Mononuclear cell (primary cell): ENCODE measurements at regions not wholly inside any gene's neighbourhood (a gene's known extent, or its start where the extent isn't known, plus 50 kb on each side); places are given as distances from the start of the nearest gene placed in this dataset.

Experiments
- H3K27me3 ChIP-seq: 2 replicates; pipeline ENCODE4 v1.6.0; 2011; ENCODE audit warnings: low read length, control low read depth; ENCODE audit not compliant: insufficient read depth
- H3K4me1 ChIP-seq: 2 replicates; pipeline ENCODE4 v1.5.1; 2011; ENCODE audit warnings: mild to moderate bottlenecking, low read length, control low read depth; ENCODE audit not compliant: insufficient read depth
- H3K4me3 ChIP-seq: 2 replicates; pipeline ENCODE4 v1.5.1; 2011; ENCODE audit warnings: mild to moderate bottlenecking, low read length, moderate library complexity
- H3K9me3 ChIP-seq: 2 replicates; pipeline ENCODE4 v1.5.1; 2011; ENCODE audit warnings: low read depth, mild to moderate bottlenecking, control low read depth, low read length

DNA sequence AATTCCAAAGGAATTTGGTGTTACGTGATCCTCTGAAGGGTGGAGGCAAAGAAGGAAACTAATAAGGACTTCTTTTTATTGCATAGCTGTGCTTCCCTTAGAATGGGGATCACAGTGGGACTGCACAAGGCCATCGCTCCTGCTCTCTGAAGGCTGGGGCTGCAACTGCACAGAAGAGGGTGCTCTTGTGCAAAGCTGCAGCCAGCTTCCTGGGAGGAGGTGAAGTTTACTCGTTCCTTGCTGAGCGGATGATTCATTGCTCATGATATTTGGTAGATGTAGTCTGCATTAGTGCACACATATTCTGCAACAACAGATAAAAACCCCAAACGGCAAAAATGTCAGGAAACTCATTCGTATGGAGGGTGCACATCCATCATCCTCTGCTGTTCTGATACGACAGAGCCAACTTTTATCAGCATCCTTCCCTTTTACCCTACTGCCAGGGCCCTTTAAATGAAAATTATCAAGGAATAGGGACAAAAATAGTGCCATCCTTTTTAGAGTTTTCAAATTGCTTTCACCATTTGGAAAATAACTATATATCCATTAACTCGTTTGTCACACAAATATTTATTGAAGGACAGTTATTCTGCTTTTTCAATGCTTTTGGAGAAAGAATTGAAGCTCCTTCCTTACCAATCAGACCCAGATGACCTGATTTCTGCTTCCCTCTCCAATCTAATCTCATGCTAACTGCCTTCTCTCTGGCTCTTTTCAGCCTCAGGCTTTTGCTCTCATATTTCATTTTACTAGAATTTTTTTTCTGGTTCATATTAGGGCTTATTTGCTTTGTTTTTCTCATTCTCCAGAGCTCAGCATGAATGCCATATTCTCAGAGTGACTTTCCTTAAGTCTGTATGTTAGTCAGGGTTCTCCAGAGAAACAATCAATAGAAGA, 263.6 kb downstream of the DUSP10 start:
- Histone ChIP-seq H3K4me3 (no peak overlapping the region), H3K9me3 (no peaks in the 10 kb centered on the region)

DNA sequence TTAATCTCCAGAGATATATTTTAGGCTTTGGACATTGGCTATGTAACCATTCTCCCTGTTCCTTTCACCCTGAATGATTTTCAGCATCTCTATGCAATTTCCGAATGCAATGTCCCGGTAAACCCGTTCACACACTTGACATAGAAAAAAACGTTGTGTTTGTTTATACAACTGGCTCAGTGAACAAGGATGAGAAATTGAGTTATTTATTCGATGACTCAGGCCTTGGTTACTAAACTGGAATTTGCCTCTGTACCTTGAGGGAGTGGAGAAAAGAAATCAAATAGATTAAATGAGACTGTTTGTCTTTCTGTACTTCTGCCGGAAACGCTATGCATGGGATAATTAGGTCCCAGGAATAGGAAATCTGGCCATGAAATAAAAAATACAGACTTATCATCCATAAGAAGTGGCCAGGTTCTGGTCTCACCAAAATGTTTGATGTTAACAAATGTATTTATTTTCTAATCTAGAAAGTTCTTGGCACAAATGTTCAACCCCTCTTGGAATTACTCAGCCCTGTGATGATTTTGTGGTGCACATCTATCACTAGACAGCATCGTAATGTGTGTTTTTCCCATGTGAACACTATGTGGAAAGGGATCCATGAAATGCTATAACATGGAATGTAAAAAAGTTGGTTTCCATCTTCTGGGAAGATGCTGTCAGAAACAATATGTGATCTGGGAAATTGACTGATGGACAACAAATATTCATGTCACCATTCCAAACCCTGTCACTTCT, 253.9 kb downstream of the DUSP10 start:
- Histone ChIP-seq H3K4me1 (no peaks in the 10 kb centered on the region), H3K27me3 (no peaks in the 10 kb centered on the region), H3K4me3 (no peak overlapping the region), H3K9me3 (no peaks in the 10 kb centered on the region)

More for the DNA sequence above, 263.6 kb downstream of the DUSP10 start:
- Histone ChIP-seq H3K27me3 (no peaks in the 10 kb centered on the region), H3K4me1 (no peaks in the 10 kb centered on the region)

- H3K9me3 ChIP-seq, result no peaks in the 10 kb centered on the region
- H3K4me1 ChIP-seq, result no peaks in the 10 kb centered on the region
- no peaks in the 10 kb centered on the region for H3K27me3 ChIP-seq
- no peak overlapping the region for H3K4me3 ChIP-seq
Measured at GRCh38 chr1:221488550-221488949, 253.3 kb downstream of the DUSP10 start.

GRCh38 chr1:221494670-221495069, 247.2 kb downstream of the DUSP10 start:
- H3K27me3 ChIP-seq, result peaks cover 3% of the 10 kb centered on the region
- H3K4me3 ChIP-seq, result no peak overlapping the region
- no peaks in the 10 kb centered on the region for H3K9me3 ChIP-seq
- H3K4me1 ChIP-seq, result no peaks in the 10 kb centered on the region

GRCh38 chr1:221497046-221497445, 244.8 kb downstream of the DUSP10 start:
- Histone ChIP-seq H3K27me3 (peaks cover 3% of the 10 kb centered on the region), H3K9me3 (no peaks in the 10 kb centered on the region), H3K4me3 (no peak overlapping the region), H3K4me1 (no peaks in the 10 kb centered on the region)

GRCh38 chr1:221503268-221503667, 238.6 kb downstream of the DUSP10 start:
- Histone ChIP-seq H3K4me3 (no peak overlapping the region), H3K9me3 (peaks cover 11% of the 10 kb centered on the region), H3K27me3 (no peaks in the 10 kb centered on the region), H3K4me1 (no peaks in the 10 kb centered on the region)

- Histone ChIP-seq H3K4me3 (no peak overlapping the region), H3K9me3 (peaks cover 11% of the 10 kb centered on the region), H3K27me3 (no peaks in the 10 kb centered on the region), H3K4me1 (peaks cover 3% of the 10 kb centered on the region)
Measured at GRCh38 chr1:221509575-221510355, 232.1 kb downstream of the DUSP10 start.

DNA sequence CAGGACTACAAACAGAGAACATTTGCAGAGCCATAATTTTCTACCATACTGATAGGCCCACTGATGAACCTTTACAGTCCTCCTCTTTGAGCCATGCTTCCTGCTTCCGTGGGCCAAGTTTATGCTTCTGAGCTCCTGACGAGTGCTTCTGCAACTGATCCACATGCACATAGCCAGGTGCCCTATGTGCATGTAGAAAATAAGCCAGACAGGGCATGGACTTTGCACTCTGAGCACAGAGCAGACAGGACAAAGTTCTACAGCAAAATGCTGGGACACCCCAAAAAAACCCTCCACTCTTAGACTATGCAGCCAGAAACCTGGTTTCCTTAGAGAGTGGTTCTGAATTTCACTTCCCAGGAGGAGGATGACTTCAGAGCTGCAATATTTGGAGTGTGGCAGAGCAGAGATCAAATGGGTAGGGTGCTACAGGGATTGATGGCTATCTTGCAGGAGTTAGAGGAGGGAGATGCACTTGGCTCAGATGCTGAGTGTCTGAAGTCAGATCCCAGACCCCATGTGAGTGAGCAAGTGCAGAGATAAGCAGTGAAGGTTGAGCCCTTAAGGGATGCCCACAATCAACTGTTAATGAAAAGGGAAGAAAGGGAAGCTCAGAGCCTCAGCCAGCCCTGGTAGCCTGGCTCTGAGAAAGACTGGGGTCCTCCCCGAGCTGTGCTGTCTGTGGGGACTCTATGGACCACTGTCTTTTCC, 230.9 kb downstream of the DUSP10 start:
- peaks cover 10% of the 10 kb centered on the region for H3K9me3 ChIP-seq
- H3K4me3 ChIP-seq, result no peak overlapping the region
- H3K27me3 ChIP-seq, result no peaks in the 10 kb centered on the region
- H3K4me1 ChIP-seq, result peaks cover 5% of the 10 kb centered on the region

GRCh38 chr1:221511797-221512196, 230.1 kb downstream of the DUSP10 start:
- H3K27me3 ChIP-seq, result no peaks in the 10 kb centered on the region
- H3K9me3 ChIP-seq, result peaks cover 2% of the 10 kb centered on the region
- H3K4me1 ChIP-seq, result peaks cover 5% of the 10 kb centered on the region
- H3K4me3 ChIP-seq, result no peak overlapping the region

DNA sequence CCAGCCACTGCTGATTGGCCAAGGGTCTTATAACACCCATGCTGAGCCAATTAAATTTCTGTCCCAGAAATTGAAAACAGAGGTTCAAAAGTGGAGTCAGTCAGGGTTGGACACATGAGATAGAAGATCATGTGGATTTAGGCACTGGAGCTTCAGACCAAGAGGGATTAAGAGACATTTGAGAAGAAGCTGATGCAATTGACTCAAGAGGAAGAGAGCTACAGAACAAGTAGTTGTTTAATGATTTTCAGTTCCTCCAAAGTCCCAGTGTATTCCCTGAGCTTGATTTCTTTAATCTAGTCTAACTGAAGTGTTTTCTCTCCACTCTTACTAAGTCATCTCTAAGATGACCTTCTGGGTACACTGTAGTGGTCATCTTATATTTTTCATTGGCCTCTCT, 227.1 kb downstream of the DUSP10 start:
- H3K27me3 ChIP-seq, result no peaks in the 10 kb centered on the region
- no peaks in the 10 kb centered on the region for H3K9me3 ChIP-seq
- H3K4me1 ChIP-seq, result peaks cover 5% of the 10 kb centered on the region
- no peak overlapping the region for H3K4me3 ChIP-seq

DNA sequence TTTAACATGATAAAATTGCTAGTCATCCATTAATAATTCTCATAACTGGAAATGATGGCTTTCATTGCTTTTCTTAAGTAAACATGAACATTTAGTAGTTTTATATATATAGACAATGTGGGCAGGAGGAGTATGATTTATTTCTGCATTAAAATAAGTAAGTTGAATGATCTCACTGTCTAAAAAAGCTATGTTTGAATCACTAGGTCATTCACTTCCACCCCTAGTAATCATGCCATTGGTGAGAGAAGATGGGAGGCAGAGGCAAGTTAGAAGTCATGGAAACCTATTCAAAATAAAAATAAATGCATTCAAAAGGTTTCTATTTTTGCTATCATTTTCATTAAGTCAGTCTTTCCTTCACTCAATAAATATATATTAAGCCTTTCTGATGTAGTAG, 226.4 kb downstream of the DUSP10 start:
- Histone ChIP-seq H3K4me3 (no peak overlapping the region), H3K9me3 (no peaks in the 10 kb centered on the region), H3K4me1 (peaks cover 5% of the 10 kb centered on the region), H3K27me3 (no peaks in the 10 kb centered on the region)

DNA sequence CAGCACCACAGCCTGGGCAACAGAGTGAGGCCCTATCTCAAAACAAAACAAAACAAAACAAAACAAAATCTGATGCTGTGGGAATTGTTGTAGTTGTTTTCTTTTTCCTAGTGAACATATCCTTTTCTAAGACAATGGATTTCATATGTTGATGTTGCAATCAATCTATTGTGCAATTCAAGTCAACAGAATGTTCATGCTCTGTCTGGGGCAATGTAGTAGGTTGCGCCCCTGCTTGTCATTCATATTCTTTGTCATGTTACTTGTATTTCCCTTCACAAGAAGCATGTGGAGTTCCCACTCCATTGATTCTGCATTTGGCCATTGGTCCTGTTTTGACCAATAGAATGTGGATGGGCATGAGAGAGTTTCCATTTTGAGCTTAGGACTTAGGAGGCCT, 223.9 kb downstream of the DUSP10 start:
- Histone ChIP-seq H3K27me3 (no peaks in the 10 kb centered on the region), H3K4me1 (peaks cover 5% of the 10 kb centered on the region), H3K4me3 (no peak overlapping the region), H3K9me3 (no peaks in the 10 kb centered on the region)

GRCh38 chr1:221520250-221520649, 221.6 kb downstream of the DUSP10 start:
- Histone ChIP-seq H3K9me3 (no peaks in the 10 kb centered on the region), H3K4me1 (no peaks in the 10 kb centered on the region), H3K27me3 (no peaks in the 10 kb centered on the region), H3K4me3 (no peak overlapping the region)

DNA sequence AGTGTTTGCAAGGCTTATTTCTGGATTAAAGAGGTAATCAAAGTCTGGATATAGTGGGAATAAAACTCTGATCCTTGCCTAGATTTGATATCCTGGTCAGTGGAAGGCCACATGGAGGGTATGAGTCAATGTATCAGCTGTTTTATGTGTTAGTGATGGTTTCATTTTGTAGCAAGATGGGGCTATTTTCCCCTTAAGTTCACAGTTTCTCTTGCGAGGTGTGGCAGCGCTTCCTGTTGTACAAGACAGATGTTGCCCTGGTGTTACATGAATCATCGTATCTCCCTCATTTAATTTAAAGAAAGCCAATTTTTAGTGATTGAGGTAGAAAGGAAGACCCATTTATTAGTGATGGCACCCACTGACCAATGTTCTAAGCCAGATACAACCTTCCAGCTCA, 220.2 kb downstream of the DUSP10 start:
- Histone ChIP-seq H3K9me3 (no peaks in the 10 kb centered on the region), H3K4me1 (no peaks in the 10 kb centered on the region), H3K27me3 (no peaks in the 10 kb centered on the region), H3K4me3 (no peak overlapping the region)
